NCI-H2107 (cell line): ENCODE measurements at regions not wholly inside any gene's neighbourhood (a gene's known extent, or its start where the extent isn't known, plus 50 kb on each side); places are given as distances from the start of the nearest gene placed in this dataset.
"Not testable (repeated sequence)": the region's sequence is repeated elsewhere in the genome, so short reads cannot be mapped to it uniquely, and the experiment has no call there.

Experiments
- DNase-seq: peaks from one replicate; lab custom pipeline; 2025; lab: John Stamatoyannopoulos, UW

DNA sequence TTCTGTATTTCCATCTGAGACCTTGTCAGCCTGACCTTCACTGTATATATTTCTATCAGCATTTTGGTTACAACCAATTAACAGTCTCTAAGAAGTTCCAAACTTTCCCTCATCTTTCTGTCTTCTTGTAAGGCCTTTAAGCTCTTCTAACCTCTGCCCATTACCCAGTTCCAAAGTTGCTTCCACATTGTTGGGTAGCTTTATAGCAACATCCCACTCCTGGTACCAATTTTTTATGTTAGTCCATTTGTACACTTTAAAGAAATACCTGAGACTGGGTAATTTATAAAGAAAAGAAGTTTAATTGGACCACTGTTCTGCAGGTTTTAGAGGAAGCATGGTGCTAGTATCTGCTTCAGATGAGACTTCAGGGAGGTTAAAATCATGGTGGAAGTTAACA, 1979.7 kb upstream of the RAG2 start:
- DNase-seq: no peak

- no peak for DNase-seq
These were observed 1964.5 kb upstream of the RAG2 start for GRCh38 chr11:38562562-38562961.

GRCh38 chr11:38553148-38553547, 1955.1 kb upstream of the RAG2 start:
- DNase-seq: no peak

- DNase-seq: no peak
These were observed 1949.4 kb upstream of the RAG2 start for GRCh38 chr11:38547462-38547861.

DNA sequence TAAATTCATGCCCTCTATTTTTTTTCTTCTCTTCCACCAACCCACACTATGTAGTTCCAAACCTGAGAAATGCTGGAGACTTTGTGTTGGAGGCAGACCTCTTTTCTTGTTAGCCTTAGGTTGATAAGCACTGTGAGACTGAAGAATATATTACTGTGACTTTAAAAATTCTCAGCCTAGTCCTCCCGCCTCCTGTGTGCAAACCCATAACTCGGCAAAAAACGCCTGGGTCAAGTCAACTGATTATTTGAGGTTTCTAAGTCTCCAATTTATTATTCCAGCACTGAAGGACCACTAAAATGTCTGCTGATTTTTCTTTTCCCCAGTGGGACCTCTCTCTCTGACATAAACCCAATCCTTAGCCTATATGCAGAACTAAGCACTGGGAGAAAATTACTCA, 1946.0 kb upstream of the RAG2 start:
- no peak for DNase-seq

DNA sequence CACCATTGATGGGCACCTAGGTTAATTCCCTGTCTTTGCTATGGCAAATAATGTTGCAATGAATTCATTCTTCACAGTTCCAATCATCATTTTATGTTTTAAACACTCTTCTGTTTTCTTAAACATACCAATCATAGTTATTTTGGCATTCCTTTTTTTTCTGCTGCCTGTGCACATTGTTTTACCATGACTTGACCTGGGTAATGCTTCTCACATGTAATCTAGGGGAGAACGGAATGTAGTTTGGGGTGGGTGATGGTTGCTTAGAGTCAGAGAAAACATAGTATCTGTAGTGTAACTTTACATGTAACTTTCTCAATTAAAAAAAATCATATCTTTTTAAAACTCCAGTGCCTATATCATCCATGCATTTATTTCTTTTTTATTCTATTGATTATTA, 1945.3 kb upstream of the RAG2 start:
- no peak for DNase-seq

- DNase-seq: no peak
These were observed 1941.0 kb upstream of the RAG2 start for GRCh38 chr11:38538866-38539680.

DNA sequence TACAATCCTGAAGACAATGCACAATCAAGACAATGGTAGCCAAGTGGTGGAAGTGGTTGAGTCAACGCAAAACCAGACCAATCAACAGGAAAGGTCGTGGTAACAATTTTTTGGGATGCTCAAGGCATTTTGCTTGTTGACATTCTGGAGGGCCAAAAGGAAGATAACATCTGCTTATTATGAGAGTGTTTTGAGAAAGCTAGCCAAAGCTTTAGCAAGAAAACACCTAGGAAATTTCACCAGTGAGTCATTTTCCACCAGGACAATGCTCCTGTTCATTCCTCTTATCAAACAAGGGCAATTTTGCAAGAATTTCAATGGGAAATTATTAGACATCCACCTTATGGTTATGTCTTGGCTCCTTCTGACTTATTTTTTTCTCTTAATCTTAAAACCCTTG, 1932.2 kb upstream of the RAG2 start:
- no peak for DNase-seq

GRCh38 chr11:38524945-38525344, 1926.9 kb upstream of the RAG2 start:
- DNase-seq: no peak

DNA sequence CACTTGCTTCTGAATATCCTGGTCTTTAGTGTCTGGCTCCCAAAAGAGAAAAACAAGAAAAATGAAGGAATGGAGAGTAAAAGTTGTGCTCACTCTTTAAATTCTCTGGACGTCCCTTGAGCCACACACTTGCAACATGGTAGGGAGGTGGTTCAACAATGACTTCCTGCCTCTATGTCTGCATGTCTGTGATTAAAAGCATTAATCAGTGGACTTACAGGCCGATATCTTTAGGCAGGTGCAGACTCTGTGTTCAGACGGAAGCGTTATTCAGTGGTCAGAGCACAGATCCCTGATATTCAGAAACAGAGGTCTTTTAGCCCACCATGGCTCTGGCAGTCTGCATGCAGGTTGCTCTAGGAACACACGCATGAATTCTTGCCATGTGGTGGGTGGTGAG, 1920.0 kb upstream of the RAG2 start:
- DNase-seq: no peak

DNA sequence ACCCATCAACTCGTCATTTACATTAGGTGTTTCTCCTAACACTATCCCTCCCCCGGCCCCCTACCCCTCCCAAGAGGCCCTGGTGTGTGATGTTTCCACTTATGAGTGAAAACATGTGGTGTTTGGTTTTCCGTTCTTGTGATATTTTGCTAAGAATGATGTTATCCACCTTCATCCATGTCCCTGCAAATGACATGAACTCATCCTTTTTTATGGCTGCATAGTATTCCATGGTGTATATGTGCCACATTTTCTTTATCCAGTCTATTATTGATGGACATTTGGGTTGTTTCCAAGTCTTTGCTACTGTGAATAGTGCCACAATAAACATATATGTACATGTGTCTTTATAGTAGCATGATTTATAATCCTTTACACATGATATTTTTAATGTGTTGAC, 1914.8 kb upstream of the RAG2 start:
- not testable (repeated sequence) for DNase-seq

GRCh38 chr11:38510041-38510440, 1912.0 kb upstream of the RAG2 start:
- no peak for DNase-seq

- DNase-seq: no peak
These were observed 1905.8 kb upstream of the RAG2 start for GRCh38 chr11:38503876-38504275.

DNA sequence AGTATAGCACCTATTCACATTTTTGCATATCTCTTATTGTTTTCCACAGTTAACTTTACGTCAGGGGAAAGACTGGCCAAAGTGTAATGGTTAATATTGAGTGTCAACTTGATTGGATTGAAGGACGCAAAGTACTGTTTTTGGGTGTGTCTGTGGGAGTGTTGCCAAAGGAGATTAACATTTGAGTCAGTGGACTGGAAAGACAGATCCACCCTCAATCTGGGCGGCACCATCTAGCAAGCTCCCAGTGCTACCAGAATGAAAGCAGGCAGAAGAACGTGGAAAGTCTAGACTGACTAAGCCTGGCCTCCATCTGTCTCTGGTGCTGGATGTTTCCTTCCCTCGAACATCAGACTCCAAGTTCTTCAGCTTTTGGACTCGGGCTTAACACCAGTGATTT, 1900.7 kb upstream of the RAG2 start:
- no peak for DNase-seq

GRCh38 chr11:38491986-38492385, 1894.0 kb upstream of the RAG2 start:
- no peak for DNase-seq

- no peak for DNase-seq
These were observed 1883.4 kb upstream of the RAG2 start for GRCh38 chr11:38481391-38481790.

GRCh38 chr11:38476808-38477575, 1879.0 kb upstream of the RAG2 start:
- no peak for DNase-seq

- DNase-seq: no peak
These were observed 1863.7 kb upstream of the RAG2 start for GRCh38 chr11:38461751-38462150.

DNA sequence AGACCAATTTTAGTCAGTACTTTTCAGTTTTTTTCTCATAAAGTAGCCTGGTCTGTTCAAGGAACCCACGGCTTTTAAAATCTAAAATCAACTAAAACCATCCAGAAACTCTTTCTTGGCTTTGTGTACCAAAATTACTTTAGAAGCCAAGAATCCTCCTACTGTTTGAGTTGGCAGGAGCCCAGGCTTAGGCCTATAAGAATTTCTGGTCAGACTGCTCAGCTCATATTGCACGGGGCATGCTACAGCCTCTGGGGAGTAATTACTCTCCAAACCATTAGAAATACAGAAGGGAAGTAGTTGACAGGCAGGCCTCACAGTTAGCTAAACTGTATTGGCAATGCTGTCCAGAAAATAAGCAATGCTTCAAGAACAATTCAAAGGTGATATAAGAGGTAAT, 1862.9 kb upstream of the RAG2 start:
- DNase-seq: no peak

DNA sequence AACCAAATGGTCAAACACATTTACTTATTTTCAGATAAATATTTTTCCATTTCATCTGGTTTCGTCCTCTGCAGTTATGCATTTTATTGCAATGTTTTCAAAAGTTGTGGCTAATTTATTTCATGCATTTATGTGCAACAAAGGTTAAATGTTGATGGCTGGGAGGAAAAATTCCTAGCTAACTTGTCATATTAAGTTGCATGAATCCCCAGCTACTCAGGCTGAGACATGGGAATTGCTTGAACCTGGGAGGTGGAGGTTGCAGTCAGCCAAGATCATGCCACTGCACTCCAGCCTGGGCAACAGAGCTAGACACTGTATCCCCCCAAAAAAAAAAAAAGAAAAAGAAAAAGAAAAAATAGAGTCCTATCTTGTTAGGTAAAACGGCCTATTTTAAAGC, 1862.4 kb upstream of the RAG2 start:
- DNase-seq: no peak

DNA sequence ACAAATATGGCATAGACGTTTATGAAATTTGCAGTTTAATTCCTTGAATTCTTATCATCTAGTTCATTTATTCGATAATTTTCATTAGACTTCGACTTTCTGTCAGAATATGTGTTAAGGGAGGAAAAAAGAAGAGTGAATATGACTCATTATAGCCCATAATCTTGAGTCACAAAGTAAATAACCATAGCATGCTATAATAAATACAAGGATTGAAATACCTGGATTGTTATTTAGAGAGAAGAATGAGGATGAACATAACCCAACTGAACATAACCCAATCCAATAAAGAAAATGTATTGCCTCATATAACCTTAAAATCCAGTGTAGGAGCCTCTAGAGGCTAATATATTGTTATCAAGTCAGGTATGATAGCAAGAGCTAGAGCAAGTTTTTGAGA, 1858.3 kb upstream of the RAG2 start:
- no peak for DNase-seq

DNA sequence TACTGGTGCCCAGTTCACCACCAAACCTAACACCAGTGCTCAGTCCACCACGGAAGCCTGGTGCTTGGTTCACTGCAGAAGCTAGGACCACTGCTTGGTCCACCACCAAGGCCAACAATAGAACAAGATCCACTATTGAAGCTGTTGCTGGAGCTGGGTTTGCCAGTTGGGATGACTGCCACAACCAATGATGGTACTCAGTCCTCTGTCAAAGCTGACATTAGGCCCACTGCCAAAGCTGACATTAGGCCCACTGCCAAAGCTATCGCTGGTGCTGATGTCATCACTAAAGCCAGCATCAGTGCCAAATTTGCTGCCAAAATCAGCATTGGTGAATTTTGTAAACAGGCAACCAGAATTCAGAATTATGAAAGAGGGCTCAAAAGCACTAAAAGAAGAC, 1850.2 kb upstream of the RAG2 start:
- no peak for DNase-seq

GRCh38 chr11:38446336-38446735, 1848.3 kb upstream of the RAG2 start:
- no peak for DNase-seq

- no peak for DNase-seq
These were observed 1840.1 kb upstream of the RAG2 start for GRCh38 chr11:38438091-38438490.
